ENCODE measurements at regions not wholly inside any gene's neighbourhood (a gene's known extent, or its start where the extent isn't known, plus 50 kb on each side); places are given as distances from the start of the nearest gene placed in this dataset.

GRCh38 chr5:110268283-110268682 is 458.2 kb downstream of the TMEM232 start (continued):
- TF ChIP-seq TCF7 (IDR thresholded peaks at IDR 0.05; ENCODE audit: borderline replicate concordance) (no peak), PRDM15 (CRISPR knock-in tag; IDR thresholded peaks at IDR 0.05) (no peak), HSF1 (IDR thresholded peaks at IDR 0.05; ENCODE audit: low read depth, low read length) (no peak)

- ChIA-PET SMC1A (ENCODE audit: uncharacterized antibody, unreplicated experiment) (interaction anchor here (0.8 kb wide), 1 partner anchor 12 kb away, joined by 3 read pairs; no protein-coding TSS in a partner anchor), POLR2A (no interaction called here), RAD21 (ENCODE audit: unreplicated experiment) (no interaction called here), CTCF (no interaction called here)
- 0% methylated on average over 1 of the region's 1 CpG for WGBS (ENCODE audit: insufficient coverage, insufficient replicate concordance, low lambda C conversion rate, missing lambda C conversion rate)
- H4K20me1 ChIP-seq (ENCODE audit: control insufficient read depth, insufficient read depth) = no peaks in the 10 kb centered on the region
- H3K4me1 ChIP-seq (ENCODE audit: control insufficient read depth, insufficient read depth, low read length) = no peaks in the 10 kb centered on the region
- TF ChIP-seq, protein P1, sequence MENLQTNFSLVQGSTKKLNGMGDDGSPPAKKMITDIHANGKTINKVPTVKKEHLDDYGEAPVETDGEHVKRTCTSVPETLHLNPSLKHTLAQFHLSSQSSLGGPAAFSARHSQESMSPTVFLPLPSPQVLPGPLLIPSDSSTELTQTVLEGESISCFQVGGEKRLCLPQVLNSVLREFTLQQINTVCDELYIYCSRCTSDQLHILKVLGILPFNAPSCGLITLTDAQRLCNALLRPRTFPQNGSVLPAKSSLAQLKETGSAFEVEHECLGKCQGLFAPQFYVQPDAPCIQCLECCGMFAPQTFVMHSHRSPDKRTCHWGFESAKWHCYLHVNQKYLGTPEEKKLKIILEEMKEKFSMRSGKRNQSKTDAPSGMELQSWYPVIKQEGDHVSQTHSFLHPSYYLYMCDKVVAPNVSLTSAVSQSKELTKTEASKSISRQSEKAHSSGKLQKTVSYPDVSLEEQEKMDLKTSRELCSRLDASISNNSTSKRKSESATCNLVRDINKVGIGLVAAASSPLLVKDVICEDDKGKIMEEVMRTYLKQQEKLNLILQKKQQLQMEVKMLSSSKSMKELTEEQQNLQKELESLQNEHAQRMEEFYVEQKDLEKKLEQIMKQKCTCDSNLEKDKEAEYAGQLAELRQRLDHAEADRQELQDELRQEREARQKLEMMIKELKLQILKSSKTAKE (IDR thresholded peaks at IDR 0.05; ENCODE audit: low read depth, poor library complexity, severe bottlenecking) = no peak
- TF ChIP-seq ZBED1 (IDR thresholded peaks at IDR 0.05; ENCODE audit: borderline replicate concordance) (no peak), RELB (IDR thresholded peaks at IDR 0.05; ENCODE audit: low read depth) (no peak), SPI1 (IDR thresholded peaks at IDR 0.05; ENCODE audit: borderline replicate concordance, insufficient read depth, low read depth, low read length) (no peak), RFX5 (IDR thresholded peaks at IDR 0.05; ENCODE audit: low read depth, low read length) (no peak), CBX5 (IDR thresholded peaks at IDR 0.05; ENCODE audit: low read depth) (no peak), SRF (IDR thresholded peaks at IDR 0.05; ENCODE audit: low read depth in 2 of 2, low read length in 2 of 2) (no peak)
- DNase-seq (ENCODE audit: low read depth, low spot score) (no peak), ATAC-seq (no peak; the same call in 2 of the 3 replicates), FAIRE-seq (no peak)
- no peak overlapping the region for H2AFZ ChIP-seq (ENCODE audit: control insufficient read depth, low read depth, low read length)
- in situ Hi-C loops (cut with MboI) (no loop called here), intact Hi-C loops (cut with micrococcal nuclease; ENCODE audit: unreplicated experiment) (no loop called here)
- H3K4me3 ChIP-seq = no peak overlapping the region
- no peak overlapping the region for H3K27ac ChIP-seq (ENCODE audit: control insufficient read depth, insufficient read depth)
- H3K36me3 ChIP-seq (ENCODE audit: control insufficient read depth in 2 of 2, insufficient read depth in 2 of 2, low read length in 1 of 2) = no peaks in the 10 kb centered on the region
- no peaks in the 10 kb centered on the region for H3K27me3 ChIP-seq (replicated peaks in 1 of 2; ENCODE audit: control insufficient read depth in 2 of 2, insufficient read depth in 2 of 2, low read length in 1 of 2)
- no TSS peak for BruUV-seq (replicated peaks)
- no peaks in the 10 kb centered on the region for H3K9me3 ChIP-seq (replicated peaks; ENCODE audit: control insufficient read depth, insufficient read depth, low read length)
- H3K9ac ChIP-seq (ENCODE audit: control insufficient read depth, insufficient read depth, low read length) = no peak overlapping the region
- no peaks in the 10 kb centered on the region for H3K79me2 ChIP-seq (ENCODE audit: control insufficient read depth, insufficient read depth, low read length)
- no peak overlapping the region for H3K4me2 ChIP-seq (ENCODE audit: control insufficient read depth, insufficient read depth)
Measured at GRCh38 chr5:110268985-110269384, 457.5 kb downstream of the TMEM232 start.

Measured in GM12878 (cell line).